Natural killer cell treated with Interleukin-12 subunit alpha and Interleukin-12 subunit beta and Interleukin-15 and Interleukin-18, amount 100 ng/mL, for 72 hours (primary cell): ENCODE measurements at regions not wholly inside any gene's neighbourhood (a gene's known extent, or its start where the extent isn't known, plus 50 kb on each side); places are given as distances from the start of the nearest gene placed in this dataset.

ENCODE experiments used
- ATAC-seq, 2 donors: fragments of 150-1000 bp; cut with Tn5 transposase in 1 of 2; sonication (Bioruptor Pico), chemical (Tn5 transposase) in 1 of 2; 2 replicates each; pipeline ENCODE4 v1.10.0; 2021
- DNase-seq: peaks from one replicate; pipeline ENCODE4 v3.0.0; 2022; ENCODE audit warnings: low spot score
- H3K27ac Mint-ChIP-seq, 2 donors: 1 replicate in 1 of 2; 2 replicates in 1 of 2; pipeline ENCODE4 v1.8.0; 2022; ENCODE audit warnings: mixed read lengths in 2 of 2, mild to moderate bottlenecking in 1 of 2, moderate library complexity in 1 of 2
- H3K27me3 Mint-ChIP-seq, 2 donors: 1 replicate in 1 of 2; 2 replicates in 1 of 2; pipeline ENCODE4 v1.8.0; 2022; ENCODE audit warnings: mixed read lengths in 2 of 2
- H3K36me3 Mint-ChIP-seq: one replicate; pipeline ENCODE4 v1.8.0; 2022; ENCODE audit warnings: mixed read lengths
- H3K4me1 Mint-ChIP-seq, 2 donors: 1 replicate in 1 of 2; 2 replicates in 1 of 2; pipeline ENCODE4 v1.8.0; 2022; ENCODE audit warnings: low read depth in 2 of 2, mixed read lengths in 2 of 2, mild to moderate bottlenecking in 1 of 2
- H3K4me3 Mint-ChIP-seq: one replicate; pipeline ENCODE4 v1.8.0; 2022; ENCODE audit warnings: mixed read lengths
- H3K9me3 Mint-ChIP-seq: 2 replicates; pipeline ENCODE4 v1.8.0; 2022; ENCODE audit warnings: mixed read lengths

DNA sequence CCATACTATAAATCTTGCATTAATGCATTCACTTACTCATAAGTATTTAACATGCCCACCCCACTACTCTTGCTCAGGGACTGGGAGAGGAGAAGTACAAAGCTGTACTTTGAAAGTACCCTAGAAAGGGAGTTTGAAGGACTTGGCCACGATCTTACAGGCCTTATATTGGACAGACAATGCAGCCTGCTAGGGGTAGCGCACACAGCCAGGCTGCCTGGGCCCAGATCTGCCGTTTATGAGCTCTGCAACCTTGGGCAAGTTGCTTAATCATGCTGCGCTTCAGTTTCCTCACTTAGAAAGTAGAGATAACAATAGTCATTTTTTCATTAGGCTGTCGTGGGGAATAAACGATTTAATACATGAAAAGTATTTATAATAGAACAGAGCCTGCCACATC, 110.1 kb downstream of the CDC7 start:
- Mint-ChIP-seq H3K9me3 (no peaks in the 10 kb centered on the region), H3K4me3 (no peak overlapping the region), H3K27ac (peak overlapping the region in 1 of 2 donors; percentile 32), H3K4me1 (peaks cover 5 to 12% of the 10 kb centered on the region in 2 donors), H3K27me3 (no peaks in the 10 kb centered on the region), H3K36me3 (no peaks in the 10 kb centered on the region)
- ATAC-seq (no peak), DNase-seq (no peak)

DNA sequence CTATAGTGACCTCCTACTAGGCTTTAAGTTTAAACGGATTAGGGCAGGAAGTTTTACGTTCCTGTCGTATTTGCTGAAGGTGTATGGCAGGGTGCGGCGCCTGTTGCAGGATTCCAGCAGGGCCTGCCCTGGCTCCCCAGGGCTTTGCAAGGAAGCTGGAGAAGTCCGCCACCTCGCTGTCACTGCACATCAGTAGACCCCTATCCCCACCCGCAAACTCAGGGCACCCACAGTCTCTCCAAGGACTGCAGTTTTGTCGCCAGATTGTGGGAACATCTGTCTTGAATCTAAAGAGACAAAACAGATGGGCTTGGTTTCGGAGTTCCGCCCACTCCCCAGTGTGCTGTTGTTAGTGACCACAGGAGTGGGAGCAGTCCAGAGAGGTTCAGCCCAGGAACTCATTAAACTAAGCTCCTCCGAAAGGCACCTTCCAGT, 110.8 kb downstream of the CDC7 start:
- no peaks in the 10 kb centered on the region for H3K9me3 Mint-ChIP-seq
- no peaks in the 10 kb centered on the region for H3K27me3 Mint-ChIP-seq
- no peak for DNase-seq
- H3K4me1 Mint-ChIP-seq, result peaks cover 5 to 10% of the 10 kb centered on the region in 2 donors
- H3K4me3 Mint-ChIP-seq, result no peak overlapping the region
- H3K36me3 Mint-ChIP-seq, result no peaks in the 10 kb centered on the region
- no peak overlapping the region for H3K27ac Mint-ChIP-seq
- ATAC-seq, result no peak

DNA sequence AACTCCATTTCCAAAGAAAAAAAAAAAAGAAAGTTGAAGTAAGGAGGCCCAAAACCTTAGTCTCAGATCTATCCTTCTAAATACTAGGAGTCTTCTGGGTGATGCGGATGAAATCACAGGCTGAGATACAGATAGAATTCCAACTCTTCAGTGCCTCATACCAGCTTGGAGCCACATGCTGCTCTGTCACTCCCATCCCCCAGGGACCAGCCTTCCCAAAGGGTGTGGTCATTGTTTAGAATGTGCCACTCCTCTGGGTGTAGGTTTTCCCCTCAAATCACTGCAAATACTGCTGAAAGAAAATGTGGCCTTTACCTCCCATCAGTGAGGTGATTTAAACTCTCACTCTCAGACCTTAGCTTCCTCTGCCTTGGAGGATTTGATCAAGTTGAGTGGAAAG, 112.9 kb downstream of the CDC7 start:
- DNase-seq (no peak), ATAC-seq (no peak)
- Mint-ChIP-seq H3K9me3 (no peaks in the 10 kb centered on the region), H3K36me3 (peaks cover 4% of the 10 kb centered on the region), H3K4me3 (no peak overlapping the region), H3K4me1 (peaks cover 11 to 19% of the 10 kb centered on the region in 2 donors), H3K27me3 (no peaks in the 10 kb centered on the region), H3K27ac (peak overlapping the region in 1 of 2 donors; percentile 81)

DNA sequence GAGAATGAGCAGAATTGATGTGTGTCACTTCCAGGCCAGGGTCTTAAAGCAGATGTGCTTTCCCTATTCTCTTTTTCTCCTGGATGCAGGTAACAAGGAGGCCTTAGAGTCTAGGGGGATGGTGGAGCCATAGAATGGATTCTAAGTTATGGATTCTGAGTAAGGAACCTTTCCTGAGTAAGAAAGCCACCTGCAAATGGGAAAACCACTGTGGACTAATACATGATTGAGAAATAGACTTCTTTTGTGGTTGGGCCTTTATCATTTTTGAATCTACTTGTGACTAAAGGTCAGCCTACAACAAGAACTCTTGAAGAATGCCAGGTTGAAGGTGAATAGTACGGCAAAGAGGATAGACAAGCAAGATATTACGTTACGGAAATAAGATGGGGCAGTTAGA, 116.1 kb downstream of the CDC7 start:
- ATAC-seq (no peak), DNase-seq (no peak)
- Mint-ChIP-seq H3K4me3 (no peak overlapping the region), H3K27me3 (no peaks in the 10 kb centered on the region), H3K27ac (no peak overlapping the region), H3K9me3 (peaks cover 5% of the 10 kb centered on the region), H3K36me3 (peaks cover 8% of the 10 kb centered on the region), H3K4me1 (peaks cover 11 to 22% of the 10 kb centered on the region in 2 donors)

DNA sequence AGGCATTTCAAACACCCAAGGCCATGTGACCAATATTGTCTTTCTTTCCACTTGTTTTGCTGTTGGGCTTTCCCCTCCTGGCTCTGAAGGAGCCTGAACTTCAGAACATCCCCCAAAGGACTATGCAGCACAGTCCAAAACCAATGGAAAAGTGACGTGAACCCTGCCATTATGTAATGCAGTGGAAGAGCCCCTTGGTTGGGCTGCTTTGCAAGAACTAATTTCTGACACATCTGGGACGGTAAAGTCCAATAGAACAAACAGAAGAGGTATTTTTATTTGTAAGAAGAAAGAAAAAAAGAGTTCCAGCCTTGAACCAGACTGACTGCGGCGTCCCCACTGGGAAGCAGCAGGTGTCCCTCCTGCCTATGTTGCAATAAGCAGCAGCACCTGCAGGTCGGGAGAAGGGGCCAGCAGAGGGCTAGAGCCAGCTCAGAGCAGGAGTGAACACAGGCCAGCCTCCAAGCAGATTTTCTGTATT, 116.7 kb downstream of the CDC7 start:
- no peak for ATAC-seq
- Mint-ChIP-seq H3K4me1 (peaks cover 11 to 22% of the 10 kb centered on the region in 2 donors), H3K4me3 (no peak overlapping the region), H3K9me3 (peaks cover 5% of the 10 kb centered on the region), H3K27ac (no peak overlapping the region), H3K36me3 (peaks cover 8% of the 10 kb centered on the region), H3K27me3 (no peaks in the 10 kb centered on the region)
- no peak for DNase-seq

DNA sequence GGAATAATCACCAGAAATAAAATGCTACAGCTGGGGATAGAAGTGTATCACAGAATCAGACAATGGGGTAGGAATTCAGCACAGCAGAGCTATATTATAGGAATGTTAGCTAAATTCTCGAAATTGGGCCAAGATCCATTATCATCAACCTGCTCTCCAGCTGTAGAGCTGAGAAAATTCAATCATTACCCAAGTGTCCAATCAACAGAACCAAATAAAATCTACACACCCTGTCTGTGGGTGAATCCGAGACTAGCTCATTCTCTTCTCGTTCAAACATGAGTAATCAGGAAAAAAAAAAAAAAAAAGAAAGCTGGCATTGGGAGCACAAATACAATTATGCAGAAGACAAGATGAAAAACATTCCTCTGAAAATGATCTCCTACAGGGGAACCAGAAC, 119.2 kb downstream of the CDC7 start:
- Mint-ChIP-seq H3K36me3 (peaks cover 8% of the 10 kb centered on the region), H3K27ac (no peak overlapping the region), H3K9me3 (peaks cover 5% of the 10 kb centered on the region), H3K4me3 (no peak overlapping the region), H3K4me1 (peaks cover 7 to 18% of the 10 kb centered on the region in 2 donors), H3K27me3 (no peaks in the 10 kb centered on the region)
- no peak for ATAC-seq
- no peak for DNase-seq

DNA sequence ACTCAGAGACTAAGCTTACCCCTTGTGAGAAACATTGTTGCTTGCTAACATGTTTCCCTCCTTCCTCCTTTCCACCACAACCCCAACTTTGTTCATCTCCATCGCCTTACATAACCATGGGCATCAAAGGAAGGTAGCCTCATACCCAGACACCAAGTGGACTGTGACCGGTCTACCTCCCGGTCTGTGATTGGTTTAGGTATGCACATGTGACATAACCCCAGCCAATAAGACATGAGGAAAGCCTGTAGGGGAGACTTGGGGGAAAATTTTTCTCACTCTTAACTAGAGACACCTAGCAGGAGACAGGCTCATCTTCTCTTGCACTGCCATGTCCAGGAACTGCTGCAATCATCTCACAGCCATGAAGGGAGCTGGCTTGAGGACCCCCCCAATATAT, 120.7 kb downstream of the CDC7 start:
- no peaks in the 10 kb centered on the region for H3K27me3 Mint-ChIP-seq
- H3K36me3 Mint-ChIP-seq, result peaks cover 8% of the 10 kb centered on the region
- peaks cover 5% of the 10 kb centered on the region for H3K9me3 Mint-ChIP-seq
- H3K27ac Mint-ChIP-seq, result peak overlapping the region in 1 of 2 donors; percentile 37
- H3K4me1 Mint-ChIP-seq, result peaks cover 7 to 15% of the 10 kb centered on the region in 2 donors
- no peak overlapping the region for H3K4me3 Mint-ChIP-seq
- DNase-seq (no peak), ATAC-seq (no peak)

DNA sequence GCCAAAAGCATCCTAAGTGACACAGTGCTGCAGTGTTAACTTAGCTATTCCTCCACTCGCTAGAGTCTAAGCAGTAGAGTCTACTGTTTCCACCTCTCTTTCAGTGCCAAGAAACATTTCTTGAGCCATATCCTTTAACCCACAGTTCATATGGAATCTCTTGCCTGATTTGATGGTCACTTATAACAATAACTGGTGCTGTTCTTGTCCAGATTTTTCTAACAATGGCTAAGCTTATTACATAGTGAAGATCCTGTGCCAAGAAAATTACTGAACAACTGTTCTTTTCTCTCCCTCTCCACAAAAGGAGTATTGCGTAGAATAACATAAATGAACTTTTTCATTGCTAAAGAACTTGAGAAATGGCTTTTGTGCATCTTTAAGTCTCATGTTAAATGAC, 121.3 kb downstream of the CDC7 start:
- H3K4me1 Mint-ChIP-seq, result peaks cover 3 to 12% of the 10 kb centered on the region in 2 donors
- no peaks in the 10 kb centered on the region for H3K27me3 Mint-ChIP-seq
- H3K9me3 Mint-ChIP-seq, result peaks cover 5% of the 10 kb centered on the region
- no peak for DNase-seq
- peaks cover 5% of the 10 kb centered on the region for H3K36me3 Mint-ChIP-seq
- H3K4me3 Mint-ChIP-seq, result no peak overlapping the region
- no peak for ATAC-seq
- no peak overlapping the region for H3K27ac Mint-ChIP-seq

DNA sequence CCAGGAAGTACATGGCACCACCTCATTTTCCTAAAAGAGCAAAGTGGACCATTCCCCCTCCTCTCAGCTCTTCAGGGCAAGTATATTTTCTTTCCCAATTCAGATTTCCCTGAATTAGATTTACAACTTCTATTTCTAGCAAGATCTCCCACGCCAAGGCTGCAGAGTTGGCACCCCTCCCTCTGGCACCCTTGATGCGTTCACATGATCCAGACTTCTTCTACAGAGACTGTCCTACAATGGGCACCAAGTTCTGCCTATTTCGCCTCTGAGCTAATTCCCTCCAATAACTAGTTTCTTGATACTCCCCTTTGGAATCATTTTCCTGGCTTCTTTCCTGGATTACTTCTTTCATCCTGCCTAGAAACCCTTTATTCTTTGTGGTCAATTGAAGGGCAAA, 122.0 kb downstream of the CDC7 start:
- ATAC-seq (no peak), DNase-seq (no peak)
- H3K4me3 Mint-ChIP-seq, result no peak overlapping the region
- H3K9me3 Mint-ChIP-seq, result peaks cover 5% of the 10 kb centered on the region
- H3K36me3 Mint-ChIP-seq, result peaks cover 4% of the 10 kb centered on the region
- H3K4me1 Mint-ChIP-seq, result peaks cover 0 to 8% of the 10 kb centered on the region in 2 donors
- H3K27ac Mint-ChIP-seq, result no peak overlapping the region
- H3K27me3 Mint-ChIP-seq, result no peaks in the 10 kb centered on the region

DNA sequence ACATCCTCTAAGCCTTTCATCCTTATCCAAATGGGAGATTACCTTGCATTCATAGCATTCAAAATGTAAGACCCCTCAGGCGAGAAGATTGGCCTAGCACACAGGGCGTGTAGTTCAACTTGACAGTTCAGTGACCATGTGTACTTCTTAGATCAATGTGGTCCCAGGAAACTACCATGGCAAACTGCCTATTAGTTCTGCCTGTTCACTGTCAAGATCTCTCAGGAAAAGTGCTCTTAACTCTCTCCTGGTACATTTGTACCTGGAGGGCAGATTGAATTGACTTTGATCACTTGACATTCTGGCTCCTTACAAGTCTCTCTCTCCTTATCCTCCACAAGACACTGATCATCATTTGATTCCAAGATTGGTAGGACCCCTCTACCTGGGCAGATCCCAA, 122.4 kb downstream of the CDC7 start:
- H3K36me3 Mint-ChIP-seq, result peaks cover 4% of the 10 kb centered on the region
- H3K4me1 Mint-ChIP-seq, result peaks cover 0 to 8% of the 10 kb centered on the region in 2 donors
- no peaks in the 10 kb centered on the region for H3K27me3 Mint-ChIP-seq
- ATAC-seq, result no peak
- H3K4me3 Mint-ChIP-seq, result no peak overlapping the region
- no peak overlapping the region for H3K27ac Mint-ChIP-seq
- no peak for DNase-seq
- H3K9me3 Mint-ChIP-seq, result peaks cover 5% of the 10 kb centered on the region

DNA sequence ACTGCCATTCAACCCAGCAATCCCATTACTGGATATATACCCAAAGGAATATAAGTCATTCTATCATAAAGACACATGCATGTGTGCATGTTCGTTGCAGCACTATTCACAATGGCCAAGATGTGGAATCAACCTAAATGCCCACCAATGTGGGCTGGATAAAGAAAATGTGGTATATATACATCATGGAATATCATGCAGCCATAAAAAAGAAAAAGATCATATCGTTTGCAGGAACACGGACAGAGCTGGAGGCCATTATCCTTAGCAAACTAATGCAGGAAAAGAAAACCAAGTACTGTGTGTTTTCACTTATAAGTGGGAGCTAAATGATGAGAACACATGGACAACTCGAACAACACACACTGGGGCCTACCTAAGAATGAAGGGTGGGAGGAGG, 123.7 kb downstream of the CDC7 start:
- Mint-ChIP-seq H3K36me3 (peaks cover 4% of the 10 kb centered on the region), H3K4me1 (peaks cover 0 to 4% of the 10 kb centered on the region in 2 donors), H3K4me3 (no peak overlapping the region), H3K27ac (no peak overlapping the region), H3K9me3 (peaks cover 5% of the 10 kb centered on the region), H3K27me3 (no peaks in the 10 kb centered on the region)
- no peak for DNase-seq
- ATAC-seq, result no peak
